HepG2 (cell line): ENCODE measurements at regions not wholly inside any gene's neighbourhood (a gene's known extent, or its start where the extent isn't known, plus 50 kb on each side); places are given as distances from the start of the nearest gene placed in this dataset.

ENCODE experiments used
- KAT8 ChIP-seq: IDR thresholded peaks from 2 replicates; pipeline ENCODE4 v1.6.1; 2016; ENCODE audit warnings: missing genetic modification reagents, missing compliant biosample characterization
- SOX6 ChIP-seq, 2 experiments: fragments of 450-650 bp in 1 of 2; sonication (generic) in 1 of 2; formaldehyde crosslinking in 1 of 2; IDR thresholded peaks; 2 replicates each; pipeline versions ENCODE4 v1.4.0 to v1.6.1; 2017 to 2020; ENCODE audit warnings: antibody characterized with exemption in 1 of 2, mild to moderate bottlenecking in 1 of 2, missing genetic modification reagents in 1 of 2
- SP4 ChIP-seq: sonication (generic); formaldehyde crosslinking; IDR thresholded peaks from 2 replicates; pipeline ENCODE4 v1.8.1; 2023; ENCODE audit warnings: mild to moderate bottlenecking, missing genetic modification reagents
- SP5 ChIP-seq: IDR thresholded peaks from 2 replicates; pipeline ENCODE4 v1.6.1; 2016; ENCODE audit warnings: low read depth, borderline replicate concordance
- ZBTB2 ChIP-seq: sonication (generic); formaldehyde crosslinking; IDR thresholded peaks from 2 replicates; pipeline ENCODE4 v1.8.0; 2022; ENCODE audit warnings: low read depth, missing genetic modification reagents
- ZEB1 ChIP-seq: IDR thresholded peaks from 2 replicates; pipeline ENCODE4 v1.6.1; 2012; ENCODE audit warnings: mild to moderate bottlenecking, low read depth, inconsistent platforms; ENCODE audit not compliant: insufficient replicate concordance
- ZNF280D ChIP-seq: sonication (generic); formaldehyde crosslinking; IDR thresholded peaks from 2 replicates; pipeline ENCODE4 v1.5.1; 2020; ENCODE audit warnings: mild to moderate bottlenecking, missing genetic modification reagents
- ZNF292 ChIP-seq: sonication (generic); formaldehyde crosslinking; IDR thresholded peaks from 2 replicates; pipeline ENCODE4 v1.8.1; 2022; ENCODE audit warnings: mild to moderate bottlenecking, low read depth, missing genetic modification reagents, borderline replicate concordance
- TF ChIP-seq, protein P1 (sequence below): sonication (generic); formaldehyde crosslinking; conservative IDR thresholded peaks from 2 replicates; pipeline ENCODE4 v1.8.0; 2022; ENCODE audit warnings: missing genetic modification reagents
- TF ChIP-seq, protein P2 (sequence below): sonication (generic); formaldehyde crosslinking; IDR thresholded peaks from 2 replicates; pipeline ENCODE4 v1.5.1; 2020; ENCODE audit warnings: missing genetic modification reagents, mild to moderate bottlenecking, borderline replicate concordance
- TF ChIP-seq, protein P3 (sequence below), 2 experiments: fragments of 450-650 bp in 1 of 2; sonication (generic) in 1 of 2; formaldehyde crosslinking in 1 of 2; IDR thresholded peaks; 2 replicates each; pipeline versions ENCODE4 v1.6.1 to v1.8.0; 2016 to 2022; ENCODE audit warnings: antibody characterized with exemption in 1 of 2, mild to moderate bottlenecking in 1 of 2, missing genetic modification reagents in 1 of 2

DNA sequence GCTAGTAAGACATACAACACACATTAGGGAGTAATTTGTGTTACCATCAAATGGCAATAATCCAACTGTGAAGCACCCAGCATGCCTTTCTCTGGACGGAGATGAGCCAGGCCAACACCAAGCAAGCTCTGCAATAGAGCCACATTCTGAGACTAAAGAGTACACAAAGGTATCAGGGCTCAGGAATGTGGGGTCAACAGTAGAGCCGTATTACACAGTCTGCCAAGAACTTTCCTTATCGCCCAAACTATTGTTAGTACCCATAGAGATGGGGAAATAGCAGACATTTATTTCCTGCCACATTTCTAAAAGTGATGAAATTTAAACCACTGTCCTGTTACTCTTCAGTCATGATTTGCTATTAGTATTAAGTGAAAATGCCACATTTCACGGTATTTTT, 113.7 kb downstream of the BMP4 start (continued):
- TF ChIP-seq ZBTB2 (CRISPR knock-in tag) (no peak), ZNF292 (no peak; the same call in 1 of the 2 replicates), SP4 (CRISPR knock-in tag) (no peak), KAT8 (CRISPR knock-in tag) (0 out of 2 replicates have a peak, but pooled peaks have one; percentile 31), ZNF280D (CRISPR knock-in tag) (0 out of 2 replicates have a peak, but pooled peaks have one; percentile 25), ZEB1 (no peak), SP5 (no peak), SOX6 (IDR thresholded peaks at IDR 0.05) (no peak), SOX6 (CRISPR knock-in tag; IDR thresholded peaks at IDR 0.05) (peak; percentile 82)
- TF ChIP-seq, protein P1, sequence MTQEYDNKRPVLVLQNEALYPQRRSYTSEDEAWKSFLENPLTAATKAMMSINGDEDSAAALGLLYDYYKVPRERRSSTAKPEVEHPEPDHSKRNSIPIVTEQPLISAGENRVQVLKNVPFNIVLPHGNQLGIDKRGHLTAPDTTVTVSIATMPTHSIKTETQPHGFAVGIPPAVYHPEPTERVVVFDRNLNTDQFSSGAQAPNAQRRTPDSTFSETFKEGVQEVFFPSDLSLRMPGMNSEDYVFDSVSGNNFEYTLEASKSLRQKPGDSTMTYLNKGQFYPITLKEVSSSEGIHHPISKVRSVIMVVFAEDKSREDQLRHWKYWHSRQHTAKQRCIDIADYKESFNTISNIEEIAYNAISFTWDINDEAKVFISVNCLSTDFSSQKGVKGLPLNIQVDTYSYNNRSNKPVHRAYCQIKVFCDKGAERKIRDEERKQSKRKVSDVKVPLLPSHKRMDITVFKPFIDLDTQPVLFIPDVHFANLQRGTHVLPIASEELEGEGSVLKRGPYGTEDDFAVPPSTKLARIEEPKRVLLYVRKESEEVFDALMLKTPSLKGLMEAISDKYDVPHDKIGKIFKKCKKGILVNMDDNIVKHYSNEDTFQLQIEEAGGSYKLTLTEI (CRISPR knock-in tag): no peak
- TF ChIP-seq, protein P2, sequence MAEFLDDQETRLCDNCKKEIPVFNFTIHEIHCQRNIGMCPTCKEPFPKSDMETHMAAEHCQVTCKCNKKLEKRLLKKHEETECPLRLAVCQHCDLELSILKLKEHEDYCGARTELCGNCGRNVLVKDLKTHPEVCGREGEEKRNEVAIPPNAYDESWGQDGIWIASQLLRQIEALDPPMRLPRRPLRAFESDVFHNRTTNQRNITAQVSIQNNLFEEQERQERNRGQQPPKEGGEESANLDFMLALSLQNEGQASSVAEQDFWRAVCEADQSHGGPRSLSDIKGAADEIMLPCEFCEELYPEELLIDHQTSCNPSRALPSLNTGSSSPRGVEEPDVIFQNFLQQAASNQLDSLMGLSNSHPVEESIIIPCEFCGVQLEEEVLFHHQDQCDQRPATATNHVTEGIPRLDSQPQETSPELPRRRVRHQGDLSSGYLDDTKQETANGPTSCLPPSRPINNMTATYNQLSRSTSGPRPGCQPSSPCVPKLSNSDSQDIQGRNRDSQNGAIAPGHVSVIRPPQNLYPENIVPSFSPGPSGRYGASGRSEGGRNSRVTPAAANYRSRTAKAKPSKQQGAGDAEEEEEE (CRISPR knock-in tag): no peak
- TF ChIP-seq, protein P3, sequence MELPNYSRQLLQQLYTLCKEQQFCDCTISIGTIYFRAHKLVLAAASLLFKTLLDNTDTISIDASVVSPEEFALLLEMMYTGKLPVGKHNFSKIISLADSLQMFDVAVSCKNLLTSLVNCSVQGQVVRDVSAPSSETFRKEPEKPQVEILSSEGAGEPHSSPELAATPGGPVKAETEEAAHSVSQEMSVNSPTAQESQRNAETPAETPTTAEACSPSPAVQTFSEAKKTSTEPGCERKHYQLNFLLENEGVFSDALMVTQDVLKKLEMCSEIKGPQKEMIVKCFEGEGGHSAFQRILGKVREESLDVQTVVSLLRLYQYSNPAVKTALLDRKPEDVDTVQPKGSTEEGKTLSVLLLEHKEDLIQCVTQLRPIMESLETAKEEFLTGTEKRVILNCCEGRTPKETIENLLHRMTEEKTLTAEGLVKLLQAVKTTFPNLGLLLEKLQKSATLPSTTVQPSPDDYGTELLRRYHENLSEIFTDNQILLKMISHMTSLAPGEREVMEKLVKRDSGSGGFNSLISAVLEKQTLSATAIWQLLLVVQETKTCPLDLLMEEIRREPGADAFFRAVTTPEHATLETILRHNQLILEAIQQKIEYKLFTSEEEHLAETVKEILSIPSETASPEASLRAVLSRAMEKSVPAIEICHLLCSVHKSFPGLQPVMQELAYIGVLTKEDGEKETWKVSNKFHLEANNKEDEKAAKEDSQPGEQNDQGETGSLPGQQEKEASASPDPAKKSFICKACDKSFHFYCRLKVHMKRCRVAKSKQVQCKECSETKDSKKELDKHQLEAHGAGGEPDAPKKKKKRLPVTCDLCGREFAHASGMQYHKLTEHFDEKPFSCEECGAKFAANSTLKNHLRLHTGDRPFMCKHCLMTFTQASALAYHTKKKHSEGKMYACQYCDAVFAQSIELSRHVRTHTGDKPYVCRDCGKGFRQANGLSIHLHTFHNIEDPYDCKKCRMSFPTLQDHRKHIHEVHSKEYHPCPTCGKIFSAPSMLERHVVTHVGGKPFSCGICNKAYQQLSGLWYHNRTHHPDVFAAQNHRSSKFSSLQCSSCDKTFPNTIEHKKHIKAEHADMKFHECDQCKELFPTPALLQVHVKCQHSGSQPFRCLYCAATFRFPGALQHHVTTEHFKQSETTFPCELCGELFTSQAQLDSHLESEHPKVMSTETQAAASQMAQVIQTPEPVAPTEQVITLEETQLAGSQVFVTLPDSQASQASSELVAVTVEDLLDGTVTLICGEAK (IDR thresholded peaks at IDR 0.05): no peak
- TF ChIP-seq, protein P3 (CRISPR knock-in tag; IDR thresholded peaks at IDR 0.05): no peak
